Effector memory CD8-positive, alpha-beta T cell (primary cell): ENCODE measurements at regions not wholly inside any gene's neighbourhood (a gene's known extent, or its start where the extent isn't known, plus 50 kb on each side); places are given as distances from the start of the nearest gene placed in this dataset.

ENCODE experiments used
- ATAC-seq: fragments of 150-1000 bp; cut with Tn5 transposase; replicated peaks from 2 replicates; pipeline ENCODE4 v1.10.0; 2021; ENCODE audit warnings: mild to moderate bottlenecking, moderate library complexity
- DNase-seq, 3 experiments: peaks; one replicate each; pipeline ENCODE4 v3.0.0; 2021
- H3K27ac Mint-ChIP-seq, 2 donors: one replicate each; pipeline ENCODE4 v1.8.0; 2022; ENCODE audit warnings: mild to moderate bottlenecking in 2 of 2, mixed read lengths in 2 of 2, moderate library complexity in 2 of 2
- H3K27me3 Mint-ChIP-seq, 2 donors: one replicate each; pipeline ENCODE4 v1.8.0; 2022; ENCODE audit warnings: mixed read lengths in 2 of 2
- H3K36me3 Mint-ChIP-seq: one replicate; pipeline ENCODE4 v1.8.0; 2022; ENCODE audit warnings: mild to moderate bottlenecking, moderate library complexity, mixed read lengths; ENCODE audit not compliant: insufficient read depth
- H3K4me1 Mint-ChIP-seq, 2 donors: one replicate each; pipeline ENCODE4 v1.8.0; 2022; ENCODE audit warnings: low read depth in 2 of 2, mixed read lengths in 2 of 2
- H3K4me3 Mint-ChIP-seq, 2 donors: one replicate each; pipeline ENCODE4 v1.8.0; 2022; ENCODE audit warnings: mild to moderate bottlenecking in 2 of 2, mixed read lengths in 2 of 2, moderate library complexity in 2 of 2
- H3K9me3 Mint-ChIP-seq, 2 donors: one replicate each; pipeline ENCODE4 v1.8.0; 2022; ENCODE audit warnings: mixed read lengths in 2 of 2

GRCh38 chr1:194252199-194252598 lies 1065.8 kb upstream of the B3GALT2 start:
- H3K36me3 Mint-ChIP-seq, result no peaks in the 10 kb centered on the region
- H3K27ac Mint-ChIP-seq, result no peak overlapping the region
- no peaks in the 10 kb centered on the region for H3K27me3 Mint-ChIP-seq
- H3K4me3 Mint-ChIP-seq, result no peak overlapping the region
- H3K4me1 Mint-ChIP-seq, result peaks cover 0 to 2% of the 10 kb centered on the region in 2 donors
- no peak for DNase-seq
- no peak for ATAC-seq
- no peaks in the 10 kb centered on the region for H3K9me3 Mint-ChIP-seq

GRCh38 chr1:194241215-194241614 lies 1054.8 kb upstream of the B3GALT2 start:
- Mint-ChIP-seq H3K27me3 (no peaks in the 10 kb centered on the region), H3K9me3 (no peaks in the 10 kb centered on the region), H3K36me3 (no peaks in the 10 kb centered on the region), H3K27ac (no peak overlapping the region), H3K4me3 (no peak overlapping the region), H3K4me1 (peaks cover 0 to 3% of the 10 kb centered on the region in 2 donors)
- DNase-seq (no peak), ATAC-seq (no peak)

- Mint-ChIP-seq H3K4me3 (no peak overlapping the region), H3K4me1 (no peaks in the 10 kb centered on the region), H3K36me3 (no peaks in the 10 kb centered on the region), H3K27ac (no peak overlapping the region), H3K27me3 (no peaks in the 10 kb centered on the region), H3K9me3 (no peaks in the 10 kb centered on the region)
- DNase-seq, result no peak
- ATAC-seq, result no peak
Measured at GRCh38 chr1:194233069-194233468, 1046.7 kb upstream of the B3GALT2 start.

- no peaks in the 10 kb centered on the region for H3K27me3 Mint-ChIP-seq
- no peaks in the 10 kb centered on the region for H3K9me3 Mint-ChIP-seq
- no peak overlapping the region for H3K4me3 Mint-ChIP-seq
- peaks cover 4 to 7% of the 10 kb centered on the region in 2 donors for H3K4me1 Mint-ChIP-seq
- H3K27ac Mint-ChIP-seq, result no peak overlapping the region
- ATAC-seq (no peak), DNase-seq (no peak)
- H3K36me3 Mint-ChIP-seq, result no peaks in the 10 kb centered on the region
Measured at GRCh38 chr1:194230351-194231144, 1044.1 kb upstream of the B3GALT2 start.

GRCh38 chr1:194228427-194228826 lies 1042.0 kb upstream of the B3GALT2 start:
- no peak for ATAC-seq
- Mint-ChIP-seq H3K36me3 (no peaks in the 10 kb centered on the region), H3K4me1 (peaks cover 7 to 9% of the 10 kb centered on the region in 2 donors)

GRCh38 chr1:194227161-194227560 lies 1040.7 kb upstream of the B3GALT2 start:
- Mint-ChIP-seq H3K4me3 (no peak overlapping the region), H3K27ac (no peak overlapping the region), H3K27me3 (no peaks in the 10 kb centered on the region), H3K4me1 (peaks cover 7 to 9% of the 10 kb centered on the region in 2 donors), H3K9me3 (peaks cover 0 to 8% of the 10 kb centered on the region in 2 donors), H3K36me3 (no peaks in the 10 kb centered on the region)
- DNase-seq, result no peak
- no peak for ATAC-seq

More at GRCh38 chr1:194228427-194228826, 1042.0 kb upstream of the B3GALT2 start:
- Mint-ChIP-seq H3K27ac (no peak overlapping the region), H3K4me3 (no peak overlapping the region), H3K9me3 (peaks cover 0 to 1% of the 10 kb centered on the region in 2 donors), H3K27me3 (no peaks in the 10 kb centered on the region)
- no peak for DNase-seq

GRCh38 chr1:194225821-194226220 lies 1039.4 kb upstream of the B3GALT2 start:
- ATAC-seq (peak; percentile 98), DNase-seq (peak in 1 of 3 experiments; percentile 2)
- peaks cover 7 to 9% of the 10 kb centered on the region in 2 donors for H3K4me1 Mint-ChIP-seq
- peak overlapping the region in 1 of 2 donors; percentile 34 for H3K4me3 Mint-ChIP-seq
- no peak overlapping the region for H3K27ac Mint-ChIP-seq
- no peaks in the 10 kb centered on the region for H3K36me3 Mint-ChIP-seq
- H3K27me3 Mint-ChIP-seq, result no peaks in the 10 kb centered on the region
- H3K9me3 Mint-ChIP-seq, result peaks cover 0 to 8% of the 10 kb centered on the region in 2 donors

GRCh38 chr1:194223596-194223995 lies 1037.2 kb upstream of the B3GALT2 start:
- Mint-ChIP-seq H3K4me1 (peaks cover 7 to 9% of the 10 kb centered on the region in 2 donors), H3K36me3 (no peaks in the 10 kb centered on the region), H3K27ac (no peak overlapping the region), H3K4me3 (no peak overlapping the region), H3K9me3 (peaks cover 0 to 8% of the 10 kb centered on the region in 2 donors), H3K27me3 (no peaks in the 10 kb centered on the region)
- ATAC-seq, result no peak
- DNase-seq, result no peak

- H3K27ac Mint-ChIP-seq, result no peak overlapping the region
- H3K27me3 Mint-ChIP-seq, result no peaks in the 10 kb centered on the region
- ATAC-seq (no peak), DNase-seq (no peak)
- H3K4me1 Mint-ChIP-seq, result no peaks in the 10 kb centered on the region
- H3K36me3 Mint-ChIP-seq, result no peaks in the 10 kb centered on the region
- no peaks in the 10 kb centered on the region for H3K9me3 Mint-ChIP-seq
- no peak overlapping the region for H3K4me3 Mint-ChIP-seq
Measured at GRCh38 chr1:194215448-194215847, 1029.0 kb upstream of the B3GALT2 start.

GRCh38 chr1:194214735-194215134 lies 1028.3 kb upstream of the B3GALT2 start:
- Mint-ChIP-seq H3K4me3 (no peak overlapping the region), H3K36me3 (no peaks in the 10 kb centered on the region), H3K27ac (no peak overlapping the region), H3K4me1 (no peaks in the 10 kb centered on the region), H3K27me3 (no peaks in the 10 kb centered on the region), H3K9me3 (no peaks in the 10 kb centered on the region)
- ATAC-seq (no peak), DNase-seq (no peak)

- Mint-ChIP-seq H3K4me3 (no peak overlapping the region), H3K36me3 (no peaks in the 10 kb centered on the region), H3K27me3 (no peaks in the 10 kb centered on the region), H3K27ac (no peak overlapping the region), H3K4me1 (peaks cover 0 to 3% of the 10 kb centered on the region in 2 donors), H3K9me3 (no peaks in the 10 kb centered on the region)
- DNase-seq, result no peak
- no peak for ATAC-seq
Measured at GRCh38 chr1:194209920-194210319, 1023.5 kb upstream of the B3GALT2 start.

GRCh38 chr1:194208674-194209073 lies 1022.3 kb upstream of the B3GALT2 start:
- no peaks in the 10 kb centered on the region for H3K27me3 Mint-ChIP-seq
- no peak overlapping the region for H3K27ac Mint-ChIP-seq
- peaks cover 0 to 3% of the 10 kb centered on the region in 2 donors for H3K4me1 Mint-ChIP-seq
- DNase-seq (no peak), ATAC-seq (no peak)
- H3K4me3 Mint-ChIP-seq, result no peak overlapping the region
- no peaks in the 10 kb centered on the region for H3K36me3 Mint-ChIP-seq
- no peaks in the 10 kb centered on the region for H3K9me3 Mint-ChIP-seq

GRCh38 chr1:194196562-194196961 lies 1010.1 kb upstream of the B3GALT2 start:
- ATAC-seq, result no peak
- no peak for DNase-seq
- Mint-ChIP-seq H3K4me1 (no peaks in the 10 kb centered on the region), H3K27me3 (no peaks in the 10 kb centered on the region), H3K4me3 (no peak overlapping the region), H3K27ac (peak overlapping the region in 1 of 2 donors; percentile 33), H3K36me3 (peaks cover 3% of the 10 kb centered on the region), H3K9me3 (no peaks in the 10 kb centered on the region)

- H3K4me3 Mint-ChIP-seq, result no peak overlapping the region
- no peak for DNase-seq
- no peaks in the 10 kb centered on the region for H3K9me3 Mint-ChIP-seq
- no peak overlapping the region for H3K27ac Mint-ChIP-seq
- H3K27me3 Mint-ChIP-seq, result no peaks in the 10 kb centered on the region
- no peak for ATAC-seq
- H3K36me3 Mint-ChIP-seq, result peaks cover 3% of the 10 kb centered on the region
- no peaks in the 10 kb centered on the region for H3K4me1 Mint-ChIP-seq
Measured at GRCh38 chr1:194194724-194195123, 1008.3 kb upstream of the B3GALT2 start.
